Adrenal gland (tissue), 5 donors: ENCODE measurements at regions not wholly inside any gene's neighbourhood (a gene's known extent, or its start where the extent isn't known, plus 50 kb on each side); places are given as distances from the start of the nearest gene placed in this dataset.

Experiments used
- CTCF ChIP-seq, 6 experiments: fragments of 450-650 bp in 4 of 6; fragments of 200-600 bp in 2 of 6; sonication (generic) in 1 of 6; IDR thresholded peaks; 1 replicate in 5 of 6; 2 replicates in 1 of 6; pipeline versions ENCODE4 v1.5.1 to v1.8.0; 2016 to 2021; ENCODE audit warnings: antibody characterized with exemption in 6 of 6, mild to moderate bottlenecking in 2 of 6, moderate library complexity in 1 of 6
- POLR2A ChIP-seq, 2 donors: fragments of 450-650 bp; IDR thresholded peaks; one replicate each; pipeline ENCODE4 v1.6.1; 2017; ENCODE audit warnings: antibody characterized with exemption in 2 of 2, mild to moderate bottlenecking in 2 of 2, moderate library complexity in 1 of 2
- donor health status: DM: no; HTN: no; CAD: no.

DNA sequence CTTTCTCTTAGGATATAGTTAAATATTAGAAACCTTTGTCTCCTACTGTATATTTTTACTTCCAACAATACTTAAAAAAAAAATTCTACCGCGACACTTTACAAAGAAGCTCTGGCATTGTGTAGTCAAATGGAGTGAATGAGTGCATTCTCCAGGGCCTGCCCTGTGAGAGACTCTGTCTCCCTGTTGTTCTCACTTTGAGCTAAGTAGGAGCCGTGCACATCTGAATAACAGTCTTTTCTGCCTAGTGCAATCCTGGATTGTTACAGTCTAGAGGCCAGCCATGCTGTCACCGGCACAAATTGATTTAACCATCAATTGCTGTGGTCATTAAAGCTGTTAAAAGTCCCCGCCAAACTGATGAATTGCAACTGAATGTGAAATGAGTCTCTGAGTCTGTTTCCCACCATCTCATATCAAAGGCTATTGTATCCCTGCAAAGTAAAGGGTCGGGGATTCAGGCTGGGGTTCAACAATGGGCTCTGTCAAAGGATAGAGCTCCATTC is 156.0 kb downstream of the RFPL4B start:
- no peak for TF ChIP-seq CTCF (IDR thresholded peaks at IDR 0.05)
- no peak for TF ChIP-seq POLR2A (IDR thresholded peaks at IDR 0.05)
